Chondrocyte (in vitro differentiated cells): ENCODE measurements at regions not wholly inside any gene's neighbourhood (a gene's known extent, or its start where the extent isn't known, plus 50 kb on each side); places are given as distances from the start of the nearest gene placed in this dataset.

ENCODE experiments used
- DNase-seq: peaks from one replicate; pipeline ENCODE4 v3.0.0; 2021; ENCODE audit warnings: mixed read lengths, low spot score
- H3K27ac Mint-ChIP-seq: one replicate; pipeline ENCODE4 v1.8.0; 2021; ENCODE audit warnings: mild to moderate bottlenecking, moderate library complexity, mixed read lengths; ENCODE audit not compliant: unreplicated experiment
- H3K27me3 Mint-ChIP-seq: 2 replicates; pipeline ENCODE4 v1.8.0; 2021; ENCODE audit warnings: low read depth, mixed read lengths
- H3K36me3 Mint-ChIP-seq: 2 replicates; pipeline ENCODE4 v1.8.0; 2021; ENCODE audit warnings: low read depth, mixed read lengths
- H3K4me1 Mint-ChIP-seq: 2 replicates; pipeline ENCODE4 v1.8.0; 2021; ENCODE audit warnings: low read depth, mild to moderate bottlenecking, mixed read lengths
- H3K4me3 Mint-ChIP-seq: one replicate; pipeline ENCODE4 v1.8.0; 2021; ENCODE audit warnings: mild to moderate bottlenecking, moderate library complexity, mixed read lengths; ENCODE audit not compliant: unreplicated experiment
- H3K9me3 Mint-ChIP-seq: 2 replicates; pipeline ENCODE4 v1.8.0; 2021; ENCODE audit warnings: low read depth, mixed read lengths
- CTCF ChIP-seq: fragments of 200-600 bp; sonication (generic); IDR thresholded peaks from 2 replicates; pipeline ENCODE4 v1.5.0; 2021; ENCODE audit warnings: antibody characterized with exemption, mild to moderate bottlenecking, moderate library complexity

GRCh38 chr5:38660194-38660668 is 103.8 kb upstream of the LIFR start:
- peaks cover 6% of the 10 kb centered on the region for H3K27me3 Mint-ChIP-seq
- no peaks in the 10 kb centered on the region for H3K36me3 Mint-ChIP-seq
- no peak for TF ChIP-seq CTCF
- H3K4me3 Mint-ChIP-seq = peak overlapping the region; percentile 10
- no peak for DNase-seq
- no peaks in the 10 kb centered on the region for H3K9me3 Mint-ChIP-seq
- peaks cover 4% of the 10 kb centered on the region for H3K4me1 Mint-ChIP-seq
- H3K27ac Mint-ChIP-seq = no peak overlapping the region

GRCh38 chr5:38662090-38662489 is 105.6 kb upstream of the LIFR start:
- H3K27ac Mint-ChIP-seq = no peak overlapping the region
- no peak overlapping the region for H3K4me3 Mint-ChIP-seq

GRCh38 chr5:38663249-38663648 is 106.8 kb upstream of the LIFR start:
- Mint-ChIP-seq H3K27me3 (no peaks in the 10 kb centered on the region), H3K27ac (no peak overlapping the region), H3K4me1 (peaks cover 8% of the 10 kb centered on the region), H3K9me3 (no peaks in the 10 kb centered on the region), H3K36me3 (no peaks in the 10 kb centered on the region), H3K4me3 (no peak overlapping the region)
- no peak for DNase-seq
- TF ChIP-seq CTCF = no peak

More at GRCh38 chr5:38662090-38662489, 105.6 kb upstream of the LIFR start:
- H3K36me3 Mint-ChIP-seq = no peaks in the 10 kb centered on the region
- H3K27me3 Mint-ChIP-seq = peaks cover 6% of the 10 kb centered on the region
- H3K9me3 Mint-ChIP-seq = no peaks in the 10 kb centered on the region
- no peak for DNase-seq
- no peak for TF ChIP-seq CTCF
- peaks cover 7% of the 10 kb centered on the region for H3K4me1 Mint-ChIP-seq

- no peak overlapping the region for H3K4me3 Mint-ChIP-seq
- no peaks in the 10 kb centered on the region for H3K9me3 Mint-ChIP-seq
- no peak for DNase-seq
- no peaks in the 10 kb centered on the region for H3K36me3 Mint-ChIP-seq
- no peak overlapping the region for H3K27ac Mint-ChIP-seq
- no peaks in the 10 kb centered on the region for H3K27me3 Mint-ChIP-seq
- peaks cover 13% of the 10 kb centered on the region for H3K4me1 Mint-ChIP-seq
- peak; percentile 78 for TF ChIP-seq CTCF
These were observed 110.4 kb upstream of the LIFR start for GRCh38 chr5:38666668-38667498.

GRCh38 chr5:38667499-38667776 is 111.0 kb upstream of the LIFR start:
- no peak for DNase-seq
- H3K36me3 Mint-ChIP-seq = no peaks in the 10 kb centered on the region
- H3K27me3 Mint-ChIP-seq = no peaks in the 10 kb centered on the region
- H3K4me3 Mint-ChIP-seq = no peak overlapping the region
- TF ChIP-seq CTCF = no peak
- no peaks in the 10 kb centered on the region for H3K9me3 Mint-ChIP-seq
- H3K4me1 Mint-ChIP-seq = peaks cover 13% of the 10 kb centered on the region
- no peak overlapping the region for H3K27ac Mint-ChIP-seq
